Sigmoid colon (tissue), 6 donors: ENCODE measurements at regions not wholly inside any gene's neighbourhood (a gene's known extent, or its start where the extent isn't known, plus 50 kb on each side); places are given as distances from the start of the nearest gene placed in this dataset.

Source experiments
- DNase-seq: peaks from one replicate; pipeline ENCODE4 v3.0.0-alpha.2; 2019
- H3K27ac ChIP-seq, 4 donors: fragments of 200-600 bp; sonication (generic); one replicate each; pipeline ENCODE4 v1.5.1; 2016 to 2019; ENCODE audit warnings: mild to moderate bottlenecking in 1 of 4
- H3K27me3 ChIP-seq, 3 donors: fragments of 200-600 bp; sonication (generic); one replicate each; pipeline ENCODE4 v1.5.1; 2019; ENCODE audit warnings: mild to moderate bottlenecking in 1 of 3
- H3K36me3 ChIP-seq, 4 donors: fragments of 200-600 bp; sonication (generic); one replicate each; pipeline ENCODE4 v1.5.1; 2016 to 2019
- H3K4me1 ChIP-seq, 4 donors: fragments of 200-600 bp; sonication (generic); one replicate each; pipeline ENCODE4 v1.5.1; 2017 to 2019
- H3K4me3 ChIP-seq, 4 donors: fragments of 200-600 bp; sonication (generic); one replicate each; pipeline ENCODE4 v1.5.1; 2017 to 2019; ENCODE audit warnings: mild to moderate bottlenecking in 2 of 4, moderate library complexity in 1 of 4
- H3K9me3 ChIP-seq, 4 donors: fragments of 200-600 bp in 3 of 4; sonication (generic) in 3 of 4; one replicate each; pipeline versions ENCODE4 v1.5.1 to v1.6.1; 2013 to 2019
- CTCF ChIP-seq, 4 experiments: fragments of 450-650 bp in 3 of 4; fragments of 200-600 bp in 1 of 4; IDR thresholded peaks; one replicate each; pipeline ENCODE4 v1.5.1; 2016 to 2019; ENCODE audit warnings: antibody characterized with exemption in 4 of 4, mild to moderate bottlenecking in 3 of 4, moderate library complexity in 2 of 4
- EP300 ChIP-seq, 4 donors: sonication (generic); formaldehyde crosslinking; IDR thresholded peaks; one replicate each; pipeline ENCODE4 v1.6.1; 2017; ENCODE audit warnings: antibody characterized with exemption in 4 of 4
- POLR2A ChIP-seq, 2 donors: fragments of 450-650 bp; IDR thresholded peaks; one replicate each; pipeline ENCODE4 v1.6.1; 2016; ENCODE audit warnings: antibody characterized with exemption in 2 of 2, mild to moderate bottlenecking in 2 of 2, moderate library complexity in 2 of 2
- POLR2AphosphoS5 ChIP-seq, 4 donors: sonication (generic); formaldehyde crosslinking; IDR thresholded peaks; one replicate each; pipeline ENCODE4 v1.6.1; 2017; ENCODE audit warnings: antibody characterized with exemption in 4 of 4
- WGBS, 2 donors: extraction: QIAGEN DNeasy Blood & Tissue Kit; methylation state at CpG; one replicate each; pipeline ENCODE4 v1.1.7; 2013; 5-methylcytosine and 5-hydroxymethylcytosine counted together
- intact Hi-C: fragments of 100-400 bp; cut with DNase I; formaldehyde crosslinking; loops from one replicate; pipeline ENCODE4 v1.15.1; 2023
- donor health status: healthy with polysubstance abuse.
- donor health status: healthy.

- no peak overlapping the region for H3K4me3 ChIP-seq
- H3K9me3 ChIP-seq: peaks cover 0 to 3% (median 0%) of the 10 kb centered on the region in 4 donors
- no peaks in the 10 kb centered on the region for H3K4me1 ChIP-seq
- intact Hi-C loops: no loop called here
- DNase-seq: no peak
- H3K36me3 ChIP-seq: no peaks in the 10 kb centered on the region
- 90 to 92% methylated on average over 5 of the region's 5 CpGs for WGBS, 2 donors
- no peaks in the 10 kb centered on the region for H3K27me3 ChIP-seq
- H3K27ac ChIP-seq: no peak overlapping the region
- TF ChIP-seq CTCF (IDR thresholded peaks at IDR 0.05) (no peak), POLR2A (IDR thresholded peaks at IDR 0.05) (no peak), EP300 (IDR thresholded peaks at IDR 0.05) (no peak), POLR2AphosphoS5 (IDR thresholded peaks at IDR 0.05) (no peak)
Observed at GRCh38 chr2:183267148-183267827, 143.0 kb downstream of the NUP35 start.

GRCh38 chr2:183269956-183270355 lies 145.7 kb downstream of the NUP35 start:
- TF ChIP-seq CTCF (IDR thresholded peaks at IDR 0.05) (no peak), EP300 (IDR thresholded peaks at IDR 0.05) (no peak), POLR2AphosphoS5 (IDR thresholded peaks at IDR 0.05) (no peak), POLR2A (IDR thresholded peaks at IDR 0.05) (no peak)
- Histone ChIP-seq H3K4me1 (no peaks in the 10 kb centered on the region), H3K4me3 (no peak overlapping the region), H3K36me3 (no peaks in the 10 kb centered on the region), H3K27me3 (no peaks in the 10 kb centered on the region), H3K9me3 (peaks cover 0 to 3% (median 0%) of the 10 kb centered on the region in 4 donors), H3K27ac (no peak overlapping the region)
- intact Hi-C loops: no loop called here
- no peak for DNase-seq
- 71 to 77% methylated on average over 4 of the region's 4 CpGs for WGBS, 2 donors

- DNase-seq: no peak
- Histone ChIP-seq H3K4me1 (no peaks in the 10 kb centered on the region), H3K9me3 (no peaks in the 10 kb centered on the region), H3K27me3 (no peaks in the 10 kb centered on the region), H3K4me3 (no peak overlapping the region), H3K36me3 (no peaks in the 10 kb centered on the region), H3K27ac (no peak overlapping the region)
- intact Hi-C loops: no loop called here
- TF ChIP-seq POLR2AphosphoS5 (IDR thresholded peaks at IDR 0.05) (no peak), POLR2A (IDR thresholded peaks at IDR 0.05) (no peak)
- 87 to 91% methylated on average over 2 of the region's 2 CpGs for WGBS, 2 donors
Observed at GRCh38 chr2:183283209-183283608, 159.0 kb downstream of the NUP35 start.

GRCh38 chr2:183284606-183285005 lies 160.4 kb downstream of the NUP35 start:
- no peak for DNase-seq
- Histone ChIP-seq H3K27ac (no peak overlapping the region), H3K4me3 (no peak overlapping the region), H3K36me3 (no peaks in the 10 kb centered on the region), H3K27me3 (no peaks in the 10 kb centered on the region), H3K4me1 (no peaks in the 10 kb centered on the region), H3K9me3 (no peaks in the 10 kb centered on the region)
- intact Hi-C loops: no loop called here
- no peak for TF ChIP-seq POLR2A (IDR thresholded peaks at IDR 0.05)
- TF ChIP-seq CTCF (IDR thresholded peaks at IDR 0.05): no peak
- TF ChIP-seq POLR2AphosphoS5 (IDR thresholded peaks at IDR 0.05): no peak
- TF ChIP-seq EP300 (IDR thresholded peaks at IDR 0.05): no peak

- H3K4me1 ChIP-seq: no peaks in the 10 kb centered on the region
- H3K9me3 ChIP-seq: no peaks in the 10 kb centered on the region
- WGBS, 2 donors: 78 to 86% methylated on average over 2 of the region's 2 CpGs
- H3K27me3 ChIP-seq: no peaks in the 10 kb centered on the region
- no peak overlapping the region for H3K4me3 ChIP-seq
- intact Hi-C loops: no loop called here
- TF ChIP-seq CTCF (IDR thresholded peaks at IDR 0.05) (no peak), EP300 (IDR thresholded peaks at IDR 0.05) (no peak), POLR2A (IDR thresholded peaks at IDR 0.05) (no peak), POLR2AphosphoS5 (IDR thresholded peaks at IDR 0.05) (no peak)
- no peak for DNase-seq
- H3K36me3 ChIP-seq: no peaks in the 10 kb centered on the region
- H3K27ac ChIP-seq: no peak overlapping the region
Observed at GRCh38 chr2:183291436-183291835, 167.2 kb downstream of the NUP35 start.
